ENCODE measurements at regions not wholly inside any gene's neighbourhood (a gene's known extent, or its start where the extent isn't known, plus 50 kb on each side); places are given as distances from the start of the nearest gene placed in this dataset.
A peak's percentile ranks its signal among the peaks of the same experiment; 100 is the strongest.

DNA sequence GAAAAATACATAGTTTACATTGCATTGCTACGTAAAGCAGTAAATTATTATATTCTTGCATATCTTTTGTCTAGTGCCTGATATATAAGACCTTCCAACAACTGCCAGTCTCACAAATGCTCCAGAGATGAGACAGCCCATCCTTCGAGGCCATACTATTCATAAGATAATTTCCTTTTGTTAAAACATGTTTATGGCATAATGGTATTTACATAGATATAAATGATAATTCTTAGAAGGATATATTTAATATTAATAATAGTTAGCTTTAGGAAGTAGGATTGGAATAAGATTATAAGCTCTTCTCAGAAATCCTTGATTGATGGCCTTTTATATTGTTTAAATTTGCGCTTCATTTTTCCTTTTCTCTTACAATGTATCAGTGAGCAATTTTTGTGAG lies 1410.1 kb upstream of the MIR17HG start:
- no peak for DNase-seq

DNA sequence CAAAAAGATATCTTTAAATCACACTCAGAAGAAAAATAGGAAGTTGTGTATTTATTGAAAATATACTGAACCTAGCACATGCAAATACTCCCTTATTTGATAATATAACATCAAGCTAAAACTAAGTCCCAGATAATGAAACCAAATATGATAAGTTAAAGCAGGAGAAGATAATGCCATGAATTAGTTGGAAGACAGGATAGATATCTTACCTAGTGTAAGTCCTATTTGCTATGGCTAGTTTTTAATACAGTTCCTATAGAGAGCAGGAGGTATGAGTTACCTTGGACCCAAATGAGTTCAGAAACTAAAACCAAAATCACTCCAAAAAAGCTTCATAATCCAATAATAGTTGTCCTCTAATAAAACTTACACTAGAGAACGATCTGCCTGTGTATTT lies 1407.1 kb upstream of the MIR17HG start:
- DNase-seq = no peak

DNA sequence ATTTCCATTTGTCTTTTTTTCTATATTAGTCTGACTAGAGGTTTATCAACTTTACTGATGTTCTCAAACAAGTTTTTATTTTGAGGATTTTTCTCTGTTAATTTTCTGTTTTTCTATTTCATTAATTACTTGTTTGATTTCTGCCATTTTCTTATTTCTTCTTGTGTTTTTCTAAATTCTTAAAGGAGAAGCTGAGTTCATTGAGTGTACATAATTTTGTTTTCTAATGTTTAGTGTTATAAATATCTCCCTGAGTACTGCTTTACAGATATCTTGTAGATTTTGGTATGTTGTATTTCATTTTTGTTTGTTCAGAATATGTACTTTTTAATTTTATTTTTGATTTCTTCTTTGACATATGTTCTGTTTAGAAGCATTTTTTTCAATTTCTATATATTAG lies 1404.3 kb upstream of the MIR17HG start:
- DNase-seq = no peak

DNA sequence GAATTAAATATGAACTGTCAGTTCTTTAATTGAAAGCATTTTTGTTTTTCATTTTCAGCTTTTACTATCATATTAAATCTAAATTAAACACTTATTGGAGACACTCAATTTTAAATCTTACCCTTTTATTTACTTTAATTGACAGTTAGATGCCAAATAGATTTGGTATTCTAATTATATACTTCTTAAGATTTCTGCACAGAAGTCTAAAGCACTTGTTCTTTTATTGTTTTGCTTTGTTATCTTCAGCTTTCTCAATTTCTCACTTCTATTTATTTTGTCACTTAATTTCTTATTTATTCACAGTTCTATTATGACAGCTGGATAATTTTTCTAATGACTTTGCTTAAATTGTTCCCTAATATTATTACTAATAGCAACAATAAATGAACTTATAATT lies 1397.3 kb upstream of the MIR17HG start:
- DNase-seq = no peak

DNA sequence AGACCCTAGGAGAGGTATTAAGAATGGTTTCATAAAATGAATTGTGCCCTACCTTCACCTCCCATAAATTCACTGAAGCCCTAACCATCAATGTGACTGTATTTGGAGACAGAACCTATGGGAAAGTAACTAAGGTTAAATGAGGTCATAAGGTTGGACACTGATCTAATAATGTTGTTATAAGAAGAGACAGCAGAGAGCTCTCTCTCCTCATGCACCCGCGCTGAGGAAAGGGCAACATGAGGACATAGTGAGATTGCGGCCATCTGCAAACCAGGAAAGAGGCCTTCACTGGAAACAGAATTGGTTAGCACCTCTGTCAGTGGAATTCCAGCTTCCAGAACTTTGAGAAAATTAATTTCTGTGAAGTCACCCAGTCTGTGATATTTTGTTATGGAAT lies 1396.1 kb upstream of the MIR17HG start:
- DNase-seq = peak; percentile 3

DNA sequence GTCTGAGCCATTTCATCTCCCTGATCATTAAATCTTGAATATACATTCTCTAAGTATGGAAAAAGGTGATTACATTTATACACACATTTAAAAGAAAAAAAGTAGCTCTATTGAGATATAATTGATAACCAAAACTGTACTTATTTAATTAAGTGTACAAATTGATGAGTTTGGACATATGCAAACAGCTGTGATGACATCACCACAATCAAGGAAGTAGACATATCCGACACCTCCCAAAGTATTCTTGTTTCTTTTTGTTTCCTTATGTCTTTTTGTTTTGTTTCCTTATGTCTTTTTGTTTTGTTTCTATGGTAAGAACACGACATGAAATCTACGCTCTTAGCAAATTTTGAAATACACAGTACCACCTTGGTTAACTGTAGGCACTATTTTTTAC lies 1393.9 kb upstream of the MIR17HG start:
- DNase-seq = no peak

DNA sequence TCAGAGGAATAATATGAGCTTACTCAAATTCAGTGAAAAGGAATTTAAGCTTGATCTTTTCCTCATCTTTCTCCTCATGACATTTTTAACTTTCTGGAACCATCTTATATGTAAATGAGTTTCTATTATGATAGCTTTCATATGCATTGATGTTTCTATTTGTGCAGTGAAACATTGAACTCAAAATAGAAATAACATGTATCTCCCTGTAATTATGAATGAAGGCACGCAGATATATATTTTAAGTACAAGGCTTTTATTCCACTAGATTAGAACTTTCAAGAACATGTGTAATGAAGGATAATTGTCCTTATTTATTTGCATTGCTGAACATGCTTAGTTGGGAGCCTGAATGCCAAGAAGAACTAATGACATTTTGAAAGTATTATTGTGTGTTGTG lies 1391.7 kb upstream of the MIR17HG start:
- no peak for DNase-seq

DNA sequence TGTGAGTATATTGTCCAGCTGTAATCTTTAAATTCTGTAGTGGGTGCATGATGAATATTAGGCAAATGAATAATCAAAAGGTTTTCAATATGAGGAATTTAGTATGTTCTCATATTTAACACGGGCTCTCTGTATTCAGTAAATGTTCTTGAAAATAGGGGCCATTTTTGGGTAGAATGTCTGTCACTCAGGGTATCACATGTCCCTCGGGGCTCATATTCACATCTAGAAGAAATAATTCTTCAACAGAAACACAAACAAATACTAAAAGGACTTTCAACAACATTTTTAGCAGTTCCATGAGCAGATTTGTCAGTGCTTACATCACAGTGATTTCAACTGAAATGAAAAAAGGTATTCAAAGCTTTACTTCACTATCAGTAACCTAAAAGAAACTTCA lies 1388.4 kb upstream of the MIR17HG start:
- DNase-seq = no peak

DNA sequence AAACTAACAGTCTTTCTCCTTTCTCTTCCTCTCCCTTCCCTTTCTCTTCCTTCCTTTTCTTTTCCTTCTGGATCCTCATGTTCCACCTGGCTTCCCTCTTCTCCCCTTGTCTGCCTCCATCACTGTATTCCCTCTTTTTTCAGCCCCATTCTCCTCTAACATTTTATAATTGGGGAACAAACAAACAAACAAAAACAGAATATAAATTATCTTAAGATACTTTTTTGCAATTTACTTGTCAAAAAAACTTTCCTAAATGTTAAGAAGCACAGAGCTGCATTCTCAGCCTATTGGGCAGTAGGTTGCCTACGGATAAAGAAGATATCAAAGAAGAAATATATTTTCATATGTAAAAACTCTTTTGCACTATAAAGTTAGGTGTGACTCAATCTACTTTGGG lies 1382.2 kb upstream of the MIR17HG start:
- no peak for DNase-seq

DNA sequence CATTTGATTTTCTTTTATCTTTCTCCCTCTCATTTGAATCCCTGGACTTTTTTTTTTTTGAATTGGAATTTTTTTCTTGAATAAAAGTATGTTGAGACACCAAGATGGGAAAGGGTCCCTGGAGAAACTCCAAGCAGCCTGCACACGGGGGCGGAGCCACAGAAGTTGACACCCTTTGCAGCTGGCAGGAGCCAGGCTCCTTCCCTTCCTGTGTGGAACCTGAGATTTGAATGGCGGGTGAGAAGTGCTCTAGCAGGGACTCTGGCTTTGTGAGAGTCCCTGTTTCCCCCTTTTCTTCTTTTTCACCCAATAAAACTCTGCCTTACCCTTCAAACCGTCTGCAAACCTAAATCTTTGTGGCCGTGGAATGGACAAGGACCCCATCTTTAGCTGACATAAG lies 1381.0 kb upstream of the MIR17HG start:
- DNase-seq = no peak

DNA sequence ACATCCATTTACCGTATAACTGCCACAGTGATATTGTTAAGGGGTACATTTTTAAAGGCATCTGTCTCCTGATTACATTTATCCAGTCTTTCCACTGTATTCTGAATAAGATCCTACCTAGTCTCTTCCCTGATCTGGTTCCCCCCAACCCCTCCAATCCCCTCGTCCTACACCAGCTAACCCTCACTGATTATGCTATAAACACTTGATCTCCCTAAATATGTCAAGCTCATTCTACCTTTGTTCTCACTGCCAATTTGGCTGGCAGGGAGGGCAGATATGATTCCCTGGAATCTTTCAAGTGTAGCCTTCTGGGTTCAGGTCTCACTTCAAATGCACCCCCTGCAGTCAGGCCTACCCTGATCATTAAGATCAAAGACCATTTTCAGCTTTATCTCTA lies 1379.8 kb upstream of the MIR17HG start:
- DNase-seq = no peak

DNA sequence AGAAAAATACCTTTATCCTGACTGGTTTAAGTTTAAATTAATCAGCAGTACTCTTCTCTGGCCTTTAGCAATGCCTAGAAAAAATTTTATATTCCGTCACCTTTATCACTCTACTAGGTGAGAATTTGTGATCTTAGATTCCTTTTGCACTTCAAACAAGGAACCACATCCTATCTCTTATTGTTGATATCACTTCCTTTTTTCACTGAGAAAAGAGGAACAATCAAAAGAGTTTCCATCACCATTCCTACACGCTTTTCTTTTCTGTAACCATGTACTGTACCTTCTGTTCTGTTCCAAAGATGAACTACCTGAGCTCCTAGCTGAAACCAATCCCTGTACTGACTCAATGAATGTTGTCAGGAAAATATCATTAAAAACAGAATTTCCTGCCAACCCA lies 1379.0 kb upstream of the MIR17HG start:
- DNase-seq = no peak

DNA sequence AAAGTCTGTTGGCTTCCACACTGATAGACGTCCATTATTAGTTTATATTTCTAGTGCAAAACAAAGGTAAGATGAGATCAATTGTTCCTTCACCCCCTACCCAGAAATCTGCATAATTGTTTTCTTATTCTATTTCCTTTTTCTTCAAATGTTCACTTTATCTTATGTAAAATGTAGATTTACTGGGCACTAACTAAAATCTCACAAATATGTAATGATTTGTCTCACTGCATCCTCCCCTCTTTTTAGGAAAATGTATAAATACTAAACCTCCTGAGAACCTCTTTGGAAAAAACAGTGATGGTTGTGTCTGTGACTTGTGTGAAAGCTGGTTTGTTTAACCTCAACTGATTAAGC lies 1377.2 kb upstream of the MIR17HG start:
- no peak for DNase-seq

DNA sequence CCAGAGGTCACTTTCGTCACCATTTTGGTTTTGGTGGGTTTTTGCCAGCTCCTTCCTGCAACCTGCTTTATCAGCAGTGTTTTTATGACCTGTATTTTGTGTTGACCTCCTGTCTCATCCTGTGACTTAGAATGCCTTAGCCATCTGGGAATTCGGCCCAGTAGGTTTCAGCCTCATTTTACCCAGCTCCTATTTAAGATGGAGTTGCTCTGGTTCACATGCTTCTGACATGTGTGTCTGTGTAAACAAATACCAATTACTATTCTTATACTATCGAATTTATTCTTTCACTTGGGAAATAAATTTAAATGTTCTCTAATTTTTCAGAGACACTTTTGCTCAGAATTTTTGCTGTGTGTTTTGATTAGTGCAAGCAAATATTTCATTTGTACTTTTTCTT lies 1370.3 kb upstream of the MIR17HG start:
- peak; percentile 1 for DNase-seq

DNA sequence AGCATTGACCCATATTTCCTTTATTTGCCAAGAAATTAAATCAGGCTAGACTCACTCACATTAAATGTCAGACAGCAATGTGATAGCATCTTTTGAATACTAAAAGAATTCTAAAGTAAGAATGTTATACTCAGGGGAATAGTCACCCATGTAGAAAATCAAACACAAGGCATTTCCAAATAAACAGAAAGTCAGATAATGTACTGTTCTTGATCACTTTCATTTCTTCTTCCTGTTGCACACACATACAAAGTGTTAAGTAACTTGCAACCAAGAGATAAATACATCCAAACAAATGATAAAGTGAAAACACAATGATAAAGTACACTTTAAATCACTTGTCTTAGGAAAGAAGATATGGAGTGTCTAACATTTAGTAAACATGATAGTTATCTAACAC lies 1366.6 kb upstream of the MIR17HG start:
- DNase-seq = no peak

DNA sequence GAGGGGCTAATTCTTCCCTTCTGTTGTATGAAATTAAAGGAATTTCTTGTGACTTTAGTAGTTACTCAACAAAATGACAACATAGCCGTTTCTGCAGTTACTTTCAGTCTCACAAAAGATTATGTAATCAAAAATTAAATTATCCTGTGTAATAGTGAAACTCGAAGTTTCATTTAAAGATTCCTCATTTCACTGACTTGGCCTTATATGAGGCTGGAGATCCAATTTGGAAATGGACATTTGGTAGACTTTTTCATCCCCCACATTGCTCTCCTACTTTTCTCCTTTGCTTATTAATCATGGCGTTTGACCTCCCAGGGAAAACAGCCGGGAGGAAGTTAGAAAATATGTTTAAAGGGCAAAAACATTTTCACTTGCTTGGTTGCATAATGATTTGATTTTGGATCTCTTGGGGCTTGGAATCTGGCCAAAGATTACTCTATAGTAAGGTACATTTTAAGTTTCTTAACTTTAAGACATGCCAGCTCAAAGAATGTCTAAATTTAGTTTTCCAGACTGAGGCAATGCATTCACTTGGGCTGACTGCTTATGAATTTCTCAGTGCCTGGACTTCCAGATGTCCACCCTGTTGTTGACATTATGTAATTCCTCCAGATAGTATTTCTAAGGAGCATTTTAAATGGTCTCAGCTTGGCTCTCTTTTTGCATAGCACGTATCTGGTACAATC lies 1364.9 kb upstream of the MIR17HG start:
- DNase-seq = no peak

DNA sequence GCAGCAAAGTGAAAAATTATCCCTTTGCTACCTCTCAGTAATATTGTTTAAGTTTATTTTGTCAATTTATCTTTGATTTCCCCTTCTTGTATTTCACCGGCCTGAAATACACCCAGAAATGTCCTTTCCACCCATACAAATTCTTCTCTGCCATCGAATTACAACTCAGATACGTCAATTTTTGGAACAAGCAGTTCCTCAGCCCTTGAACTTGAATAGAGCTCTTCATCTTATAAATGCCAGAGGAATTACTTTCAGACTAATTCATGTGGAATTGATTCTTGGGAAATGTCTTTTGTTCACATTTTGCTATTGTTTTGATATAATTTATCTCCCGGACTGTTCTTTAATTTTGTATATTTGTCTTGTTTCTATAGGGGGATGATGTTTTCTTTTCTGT lies 1359.3 kb upstream of the MIR17HG start:
- no peak for DNase-seq

DNA sequence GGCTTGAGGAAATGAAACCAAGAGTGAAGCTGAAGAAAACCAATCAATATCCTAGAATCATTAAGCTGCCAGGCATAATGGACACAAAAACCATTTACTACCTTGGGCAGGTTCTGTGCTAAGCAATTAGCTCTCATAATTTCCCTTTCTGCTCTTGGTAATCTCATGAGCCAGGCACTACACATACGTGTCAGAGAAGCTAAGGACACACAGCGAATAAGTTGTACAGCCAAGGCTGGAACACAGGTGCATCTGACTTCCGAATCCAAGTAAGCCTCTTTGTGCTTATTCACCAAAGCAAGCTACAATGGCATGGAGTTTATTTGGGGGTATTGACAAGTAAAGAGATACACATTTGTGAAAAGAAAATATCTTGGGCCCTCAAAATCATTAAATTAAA lies 1343.9 kb upstream of the MIR17HG start:
- no peak for DNase-seq

DNA sequence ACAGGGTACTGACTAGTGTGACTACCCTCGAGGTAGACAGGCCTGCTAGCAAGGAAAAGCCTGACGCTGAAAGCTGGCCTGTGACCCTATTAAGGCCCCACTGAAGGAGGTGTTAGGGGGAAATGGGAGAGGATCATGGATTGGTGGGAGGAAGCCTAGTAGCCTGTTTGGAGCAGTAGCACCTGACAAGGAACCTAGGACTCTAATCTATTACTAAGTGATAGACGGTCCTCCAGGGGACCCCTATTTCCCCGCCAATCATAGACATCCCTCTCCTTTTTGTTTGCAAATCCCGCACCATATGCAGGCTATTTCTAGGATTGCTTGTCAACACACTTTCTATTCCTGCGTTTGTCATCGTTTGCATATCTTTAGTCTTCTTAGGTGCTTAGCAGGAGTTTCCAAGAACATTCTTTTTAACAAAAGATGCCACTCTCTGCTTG lies 1338.8 kb upstream of the MIR17HG start:
- DNase-seq = no peak

DNA sequence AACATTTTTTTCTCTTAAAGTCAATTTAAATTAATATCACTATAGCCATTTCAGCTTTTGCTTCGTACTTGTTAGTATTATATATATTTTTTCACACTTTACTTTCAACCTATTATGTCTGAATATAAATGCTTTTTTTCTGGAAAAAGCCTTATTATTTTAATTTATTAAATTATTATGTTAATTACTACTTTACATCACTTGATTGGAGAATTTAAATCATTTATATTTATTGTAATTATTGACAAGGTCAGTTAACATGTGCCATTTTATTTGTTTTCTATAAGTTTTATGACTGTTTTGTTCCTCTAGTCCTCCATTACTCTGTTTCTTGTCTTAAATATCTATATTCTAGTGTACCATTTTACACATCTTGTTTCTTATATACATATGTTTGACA lies 1333.4 kb upstream of the MIR17HG start:
- DNase-seq = no peak

DNA sequence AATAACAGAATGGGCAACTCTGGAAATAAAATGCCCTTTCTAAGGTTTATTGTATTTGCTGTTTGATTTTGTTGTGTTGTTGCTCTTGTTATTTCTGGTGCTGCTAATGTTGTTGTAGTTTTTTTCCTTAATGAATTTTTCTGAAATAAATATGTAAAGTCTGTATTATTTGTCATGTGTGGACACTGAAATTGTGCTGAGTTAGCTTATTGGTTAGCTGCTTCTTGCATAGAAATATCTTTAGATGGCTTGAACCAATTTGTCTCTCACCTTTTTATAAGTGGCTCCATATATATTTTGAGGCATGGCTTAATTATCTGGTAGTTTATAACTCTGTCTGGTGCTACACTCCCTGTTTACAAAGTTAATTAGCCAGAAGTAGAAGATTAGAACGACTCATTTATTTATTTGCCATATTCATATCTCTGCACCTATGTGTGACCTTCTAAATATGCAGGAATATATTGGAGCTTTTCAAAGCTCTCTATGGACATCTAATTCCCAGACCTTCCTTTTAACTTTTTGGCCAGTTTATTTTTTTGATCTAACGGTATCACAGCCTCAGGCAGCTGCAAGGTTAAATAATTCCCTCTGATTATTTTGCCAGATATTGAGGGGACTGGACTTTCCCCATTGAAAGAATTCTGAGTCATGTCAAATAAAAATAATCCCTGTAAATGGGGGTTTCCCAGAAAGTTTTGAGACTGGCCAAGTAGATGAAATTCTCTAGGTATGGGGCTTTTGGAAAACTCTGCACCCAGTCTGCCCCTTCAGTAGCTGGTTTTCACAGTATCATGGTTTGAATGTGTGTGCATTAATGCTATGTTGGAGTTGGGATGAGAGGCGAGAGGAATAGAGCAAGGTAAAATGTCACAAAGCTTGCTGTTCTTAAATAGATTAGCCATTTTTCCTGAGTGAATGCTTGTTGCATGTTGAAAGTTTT lies 1331.7 kb upstream of the MIR17HG start:
- no peak for DNase-seq

DNA sequence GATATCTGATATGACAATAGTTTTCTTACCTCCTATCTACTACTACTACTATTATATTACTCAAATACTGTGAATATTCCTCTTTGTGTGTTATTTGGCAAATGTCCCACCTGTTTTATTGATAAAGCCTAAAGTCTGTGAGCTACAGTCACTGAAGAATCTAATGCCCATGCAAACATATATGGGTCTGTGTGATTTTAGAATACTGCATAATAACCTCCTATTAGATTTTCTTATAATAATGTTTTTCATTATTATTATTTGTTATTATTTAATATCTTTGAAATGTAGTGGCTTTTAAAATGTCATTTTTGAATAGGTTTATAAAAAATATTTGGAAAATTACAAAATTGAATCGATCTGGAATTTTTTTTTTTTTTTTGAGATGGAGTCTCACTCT lies 1330.8 kb upstream of the MIR17HG start:
- no peak for DNase-seq

DNA sequence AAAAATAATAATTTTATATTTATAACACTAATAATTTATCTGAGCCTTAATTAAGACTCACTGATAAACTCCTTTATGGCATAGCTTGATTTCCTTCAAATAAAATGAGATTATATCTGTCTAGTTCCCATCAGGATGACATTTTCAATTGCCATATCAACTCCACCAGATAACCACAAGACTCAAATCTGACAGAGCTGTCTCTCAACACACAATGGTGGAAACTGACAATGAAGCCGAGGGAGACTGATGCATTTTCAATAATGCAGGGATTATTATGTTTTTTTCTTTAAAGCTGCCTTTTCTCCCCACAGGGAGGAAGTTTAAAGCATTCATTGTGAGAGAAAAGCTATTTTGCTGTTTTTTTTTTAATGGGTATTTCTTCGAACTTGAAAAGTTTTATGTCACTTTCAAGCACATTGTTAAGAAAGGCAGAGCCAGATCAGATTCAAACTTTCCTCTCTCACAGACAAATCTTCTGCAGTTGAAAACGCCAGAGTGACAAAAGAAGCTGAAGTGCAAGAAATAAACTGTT lies 1326.9 kb upstream of the MIR17HG start:
- no peak for DNase-seq

DNA sequence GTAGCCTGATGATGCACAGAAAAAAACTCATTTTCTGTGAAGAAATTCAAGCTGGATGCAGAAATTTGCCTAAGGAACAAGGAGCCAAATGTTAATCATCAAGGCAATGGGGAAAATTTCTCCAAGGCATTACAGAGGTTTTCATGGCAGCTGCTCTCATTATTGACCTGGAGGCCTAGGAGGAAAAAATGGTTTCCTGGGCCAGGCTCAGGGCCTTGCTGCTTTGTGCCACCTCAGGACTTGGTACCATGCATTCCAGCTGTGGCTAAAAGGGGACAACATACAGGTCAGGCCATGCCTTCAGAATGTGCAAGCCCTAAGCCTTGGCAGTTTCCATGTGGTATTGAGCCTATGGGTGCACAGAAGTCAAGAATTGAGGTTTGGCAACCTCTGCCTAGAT lies 1320.1 kb upstream of the MIR17HG start:
- no peak for DNase-seq

All from DMS53 (cell line).